HEK293 (cell line): ENCODE measurements at regions not wholly inside any gene's neighbourhood (a gene's known extent, or its start where the extent isn't known, plus 50 kb on each side); places are given as distances from the start of the nearest gene placed in this dataset.

ENCODE experiments used
- CTCF ChIA-PET: fragments of 350-600 bp; formaldehyde crosslinking; extraction: SDS; loops from one replicate; lab custom pipeline; 2021; ENCODE audit warnings: antibody characterized with exemption; lab: Yijun Ruan, JAX
- POLR2A ChIA-PET: fragments of 300-600 bp; formaldehyde crosslinking; extraction: SDS; loops from one replicate; lab custom pipeline; 2020; ENCODE audit warnings: antibody characterized with exemption, inconsistent platforms; lab: Yijun Ruan, JAX
- H3K27ac ChIP-seq: fragments of 200-500 bp; sonication (Bioruptor generic); 2 replicates; pipeline ENCODE4 v1.5.1; 2014; ENCODE audit warnings: low read depth, low read length, control low read depth, inconsistent platforms; ENCODE audit errors: extremely low read depth
- H3K36me3 ChIP-seq, 2 experiments: fragments of 200-500 bp in 1 of 2; sonication (Bioruptor generic) in 1 of 2; 1 replicate in 1 of 2; 2 replicates in 1 of 2; pipeline ENCODE4 v1.5.1; 2014 to 2017; ENCODE audit warnings: inconsistent platforms in 2 of 2, low read length in 2 of 2; ENCODE audit not compliant: control insufficient read depth in 2 of 2, insufficient read depth in 1 of 2
- H3K4me1 ChIP-seq: fragments of 200-500 bp; sonication (Bioruptor generic); 2 replicates; pipeline ENCODE4 v1.5.1; 2014; ENCODE audit warnings: mild to moderate bottlenecking, low read length, inconsistent platforms; ENCODE audit not compliant: control insufficient read depth, insufficient read depth
- H3K4me3 ChIP-seq: 2 replicates; pipeline ENCODE4 v1.5.1; 2011; ENCODE audit warnings: low read depth, mild to moderate bottlenecking, control low read depth, low read length, moderate library complexity
- H3K9me3 ChIP-seq: fragments of 200-500 bp; sonication (Bioruptor generic); 2 replicates; pipeline ENCODE4 v1.5.1; 2014; ENCODE audit warnings: low read depth, low read length, inconsistent platforms; ENCODE audit not compliant: control insufficient read depth, insufficient read depth
- ATF2 ChIP-seq: fragments of 450-650 bp; formaldehyde crosslinking; IDR thresholded peaks from 2 replicates; pipeline ENCODE4 v1.5.1; 2016; ENCODE audit warnings: missing biosample characterization, missing genetic modification characterization, low read depth
- GFI1B ChIP-seq: fragments of 450-650 bp; formaldehyde crosslinking; IDR thresholded peaks from 2 replicates; pipeline ENCODE4 v1.5.1; 2016; ENCODE audit warnings: missing biosample characterization, missing genetic modification characterization
- HOXD13 ChIP-seq: sonication (generic); formaldehyde crosslinking; IDR thresholded peaks from 2 replicates; pipeline ENCODE4 v1.8.0; 2022; ENCODE audit warnings: missing genetic modification reagents, borderline replicate concordance
- MYNN ChIP-seq: fragments of 450-650 bp; formaldehyde crosslinking; IDR thresholded peaks from 2 replicates; pipeline ENCODE4 v1.5.1; 2016; ENCODE audit warnings: missing biosample characterization, missing genetic modification characterization, borderline replicate concordance
- REPIN1 ChIP-seq: fragments of 450-650 bp; formaldehyde crosslinking; IDR thresholded peaks from 2 replicates; pipeline ENCODE4 v1.5.1; 2017; ENCODE audit warnings: missing biosample characterization, missing genetic modification characterization, low read depth
- YY2 ChIP-seq: fragments of 450-650 bp; formaldehyde crosslinking; IDR thresholded peaks from 2 replicates; pipeline ENCODE4 v1.5.1; 2016; ENCODE audit warnings: missing biosample characterization, missing genetic modification characterization
- ZNF121 ChIP-seq: fragments of 450-650 bp; formaldehyde crosslinking; IDR thresholded peaks from 2 replicates; pipeline ENCODE4 v1.5.1; 2016; ENCODE audit warnings: missing biosample characterization, missing genetic modification characterization
- ZNF133 ChIP-seq: fragments of 450-650 bp; formaldehyde crosslinking; IDR thresholded peaks from 2 replicates; pipeline ENCODE4 v1.5.1; 2016; ENCODE audit warnings: missing biosample characterization, missing genetic modification characterization
- ZNF23 ChIP-seq: fragments of 450-650 bp; formaldehyde crosslinking; IDR thresholded peaks from 2 replicates; pipeline ENCODE4 v1.5.1; 2016; ENCODE audit warnings: missing biosample characterization, missing genetic modification characterization, borderline replicate concordance
- ZNF248 ChIP-seq: fragments of 450-650 bp; formaldehyde crosslinking; IDR thresholded peaks from 2 replicates; pipeline ENCODE4 v1.5.1; 2017; ENCODE audit warnings: missing biosample characterization, missing genetic modification characterization
- ZNF292 ChIP-seq: fragments of 450-650 bp; formaldehyde crosslinking; IDR thresholded peaks from 2 replicates; pipeline ENCODE4 v1.5.1; 2016; ENCODE audit warnings: low read depth, missing biosample characterization, missing genetic modification characterization, borderline replicate concordance
- ZNF302 ChIP-seq: fragments of 450-650 bp; formaldehyde crosslinking; IDR thresholded peaks from 2 replicates; pipeline ENCODE4 v1.5.1; 2016; ENCODE audit warnings: missing biosample characterization, missing genetic modification characterization, low read depth
- ZNF341 ChIP-seq: fragments of 450-650 bp; formaldehyde crosslinking; IDR thresholded peaks from 2 replicates; pipeline ENCODE4; 2016; ENCODE audit warnings: low read depth, missing biosample characterization, missing genetic modification characterization
- ZNF416 ChIP-seq: fragments of 450-650 bp; formaldehyde crosslinking; IDR thresholded peaks from 2 replicates; pipeline ENCODE4 v1.5.1; 2016; ENCODE audit warnings: missing biosample characterization, missing genetic modification characterization
- ZNF426 ChIP-seq: fragments of 450-650 bp; formaldehyde crosslinking; IDR thresholded peaks from 2 replicates; pipeline ENCODE4 v1.5.1; 2017; ENCODE audit warnings: missing biosample characterization, missing genetic modification characterization, mild to moderate bottlenecking, inconsistent platforms, moderate library complexity
- ZNF473 ChIP-seq: fragments of 450-650 bp; formaldehyde crosslinking; IDR thresholded peaks from 2 replicates; pipeline ENCODE4 v1.5.1; 2017; ENCODE audit warnings: missing biosample characterization, missing genetic modification characterization
- ZNF48 ChIP-seq: fragments of 450-650 bp; formaldehyde crosslinking; IDR thresholded peaks from 2 replicates; pipeline ENCODE4 v1.5.1; 2016; ENCODE audit warnings: missing biosample characterization, missing genetic modification characterization
- ZNF626 ChIP-seq: fragments of 450-650 bp; sonication (Bioruptor Pico); formaldehyde crosslinking; IDR thresholded peaks from 2 replicates; pipeline ENCODE4 v1.5.1; 2018; ENCODE audit warnings: missing biosample characterization, missing genetic modification characterization, inconsistent platforms
- ZNF670 ChIP-seq: fragments of 450-650 bp; formaldehyde crosslinking; IDR thresholded peaks from 2 replicates; pipeline ENCODE4 v1.5.1; 2016; ENCODE audit warnings: missing biosample characterization, missing genetic modification characterization, low read depth
- ZNF843 ChIP-seq: fragments of 450-650 bp; formaldehyde crosslinking; IDR thresholded peaks from 2 replicates; pipeline ENCODE4 v1.5.1; 2016; ENCODE audit warnings: missing biosample characterization, missing genetic modification characterization
- ZSCAN4 ChIP-seq: fragments of 450-650 bp; formaldehyde crosslinking; IDR thresholded peaks from 2 replicates; pipeline ENCODE4 v1.5.1; 2017; ENCODE audit warnings: missing biosample characterization, missing genetic modification characterization

GRCh38 chr4:86542319-86543027 is 51.6 kb upstream of the PTPN13 start:
- TF ChIP-seq ZNF426 (tag by site-specific recombination) (no peak), ZNF341 (tag by site-specific recombination) (no peak), ZNF48 (tag by site-specific recombination) (no peak), HOXD13 (CRISPR knock-in tag) (no peak), ZNF248 (tag by site-specific recombination) (no peak), ZNF133 (tag by site-specific recombination) (no peak), ZNF416 (tag by site-specific recombination) (no peak), ZNF292 (tag by site-specific recombination) (no peak), ZNF23 (tag by site-specific recombination) (no peak), ZNF121 (tag by site-specific recombination) (no peak), ZNF302 (tag by site-specific recombination) (no peak), MYNN (tag by site-specific recombination) (no peak), ATF2 (tag by site-specific recombination) (no peak), GFI1B (tag by site-specific recombination) (no peak), ZNF473 (no peak)
- Histone ChIP-seq H3K36me3 (no peaks in the 10 kb centered on the region), H3K4me3 (no peak overlapping the region), H3K27ac (no peak overlapping the region), H3K4me1 (peaks cover 4% of the 10 kb centered on the region), H3K9me3 (no peaks in the 10 kb centered on the region)
- POLR2A ChIA-PET: interaction anchor here (1.0 kb wide), 1 partner anchor 53 kb away, joined by 3 read pairs; no protein-coding TSS in a partner anchor
- CTCF ChIA-PET: no interaction called here

GRCh38 chr4:86543080-86543479 is 51.0 kb upstream of the PTPN13 start:
- H3K4me1 ChIP-seq: peaks cover 4% of the 10 kb centered on the region
- H3K4me3 ChIP-seq: no peak overlapping the region
- ChIA-PET CTCF (interaction anchor here (0.7 kb wide), 1 partner anchor 386 kb away, joined by 3 read pairs; no protein-coding TSS in a partner anchor), POLR2A (interaction anchor here (0.6 to 1.0 kb wide), 2 partner anchors 52 to 678 kb away, joined by 3 read pairs; no protein-coding TSS in a partner anchor)
- no peaks in the 10 kb centered on the region for H3K36me3 ChIP-seq
- TF ChIP-seq ATF2 (tag by site-specific recombination) (peak; percentile 82), ZNF626 (tag by site-specific recombination) (no peak), ZNF670 (no peak), ZSCAN4 (tag by site-specific recombination) (no peak), YY2 (no peak), REPIN1 (no peak), ZNF843 (tag by site-specific recombination) (no peak), ZNF292 (tag by site-specific recombination) (no peak)
- H3K27ac ChIP-seq: no peak overlapping the region
- H3K9me3 ChIP-seq: no peaks in the 10 kb centered on the region
